NCI-H460 (cell line): ENCODE measurements at regions not wholly inside any gene's neighbourhood (a gene's known extent, or its start where the extent isn't known, plus 50 kb on each side); places are given as distances from the start of the nearest gene placed in this dataset.

Source experiments
- DNase-seq: peaks from one replicate; pipeline ENCODE4 v3.0.0-alpha.2; 2016; ENCODE audit warnings: low read depth; ENCODE audit errors: extremely low read depth

GRCh38 chr2:177072090-177072489, 140.5 kb upstream of the HNRNPA3 start:
- no peak for DNase-seq

- no peak for DNase-seq
These were observed 139.0 kb upstream of the HNRNPA3 start for GRCh38 chr2:177073611-177074010.

- no peak for DNase-seq
These were observed 138.4 kb upstream of the HNRNPA3 start for GRCh38 chr2:177074099-177074710.

GRCh38 chr2:177075254-177075653, 137.3 kb upstream of the HNRNPA3 start:
- DNase-seq = no peak

- DNase-seq = no peak
These were observed 135.9 kb upstream of the HNRNPA3 start for GRCh38 chr2:177076636-177077179.

- no peak for DNase-seq
These were observed 134.8 kb upstream of the HNRNPA3 start for GRCh38 chr2:177077778-177078177.

- no peak for DNase-seq
These were observed 134.2 kb upstream of the HNRNPA3 start for GRCh38 chr2:177078416-177078815.

GRCh38 chr2:177078855-177079254, 133.7 kb upstream of the HNRNPA3 start:
- DNase-seq = no peak

- no peak for DNase-seq
These were observed 131.8 kb upstream of the HNRNPA3 start for GRCh38 chr2:177080746-177081284.

- no peak for DNase-seq
These were observed 128.0 kb upstream of the HNRNPA3 start for GRCh38 chr2:177084607-177085006.

- DNase-seq = no peak
These were observed 124.1 kb upstream of the HNRNPA3 start for GRCh38 chr2:177088529-177088928.

- DNase-seq = no peak
These were observed 121.6 kb upstream of the HNRNPA3 start for GRCh38 chr2:177090967-177091366.

GRCh38 chr2:177093371-177093770, 119.2 kb upstream of the HNRNPA3 start:
- no peak for DNase-seq

GRCh38 chr2:177098001-177098613, 114.5 kb upstream of the HNRNPA3 start:
- no peak for DNase-seq

GRCh38 chr2:177101930-177102329, 110.7 kb upstream of the HNRNPA3 start:
- no peak for DNase-seq

- DNase-seq = no peak
These were observed 106.4 kb upstream of the HNRNPA3 start for GRCh38 chr2:177106212-177106611.

- no peak for DNase-seq
These were observed 103.7 kb upstream of the HNRNPA3 start for GRCh38 chr2:177108890-177109289.

- no peak for DNase-seq
These were observed 97.9 kb upstream of the HNRNPA3 start for GRCh38 chr2:177114712-177115111.

GRCh38 chr2:177117755-177118154, 94.8 kb upstream of the HNRNPA3 start:
- no peak for DNase-seq

GRCh38 chr2:177118636-177119035, 94.0 kb upstream of the HNRNPA3 start:
- DNase-seq = no peak

GRCh38 chr2:177119099-177119498, 93.5 kb upstream of the HNRNPA3 start:
- DNase-seq = no peak

- DNase-seq = no peak
These were observed 89.5 kb upstream of the HNRNPA3 start for GRCh38 chr2:177123048-177123447.
